K562 (cell line): ENCODE measurements at regions not wholly inside any gene's neighbourhood (a gene's known extent, or its start where the extent isn't known, plus 50 kb on each side); places are given as distances from the start of the nearest gene placed in this dataset.

Experiments used
- CBFA2T3 ChIP-seq: fragments of 450-650 bp; IDR thresholded peaks from 2 replicates; pipeline ENCODE4 v1.6.1; 2017
- CBX1 ChIP-seq: sonication (generic); IDR thresholded peaks from 2 replicates; pipeline ENCODE4 v1.6.1; 2016; ENCODE audit warnings: antibody characterized with exemption, low read depth, mild to moderate bottlenecking
- GABPB1 ChIP-seq: sonication (generic); formaldehyde crosslinking; IDR thresholded peaks from 2 replicates; pipeline ENCODE4 v1.8.0; 2022; ENCODE audit warnings: mild to moderate bottlenecking, missing genetic modification reagents
- NCOA4 ChIP-seq: fragments of 450-650 bp; IDR thresholded peaks from 2 replicates; pipeline ENCODE4 v1.6.1; 2018; ENCODE audit warnings: mild to moderate bottlenecking; ENCODE audit not compliant: partially characterized antibody
- NR3C1 ChIP-seq: sonication (generic); formaldehyde crosslinking; IDR thresholded peaks from 2 replicates; pipeline ENCODE4 v1.8.1; 2022; ENCODE audit warnings: missing genetic modification reagents
- RREB1 ChIP-seq: fragments of 250-450 bp; sonication (Bioruptor Pico); IDR thresholded peaks from 2 replicates; pipeline ENCODE4 v1.4.0; 2020
- TCF7 ChIP-seq: sonication (generic); IDR thresholded peaks from 2 replicates; pipeline ENCODE4 v1.6.1; 2016; ENCODE audit warnings: antibody characterized with exemption, borderline replicate concordance
- ZNF143 ChIP-seq: sonication (generic); formaldehyde crosslinking; IDR thresholded peaks from 2 replicates; pipeline ENCODE4 v1.9.0; 2022; ENCODE audit warnings: mild to moderate bottlenecking, missing genetic modification reagents
- ZNF165 ChIP-seq: fragments of 250-450 bp; sonication (Bioruptor Pico); IDR thresholded peaks from 2 replicates; pipeline ENCODE4 v1.4.0; 2020; ENCODE audit warnings: borderline replicate concordance
- TF ChIP-seq, protein P1 (sequence below): IDR thresholded peaks from 3 replicates; pipeline ENCODE4 v1.6.1; 2011; ENCODE audit warnings: borderline replicate concordance, mild to moderate bottlenecking, moderate library complexity; ENCODE audit not compliant: insufficient read length; ENCODE audit errors: extremely low read depth
- TF ChIP-seq, protein P2 (sequence below): conservative IDR thresholded peaks from 2 replicates; pipeline ENCODE4 v1.6.1; 2011; ENCODE audit warnings: low read depth, mild to moderate bottlenecking, low read length; ENCODE audit not compliant: control insufficient read depth
- TF ChIP-seq, protein P3 (sequence below): fragments of 250-450 bp; sonication (Bioruptor Pico); IDR thresholded peaks from 2 replicates; pipeline ENCODE4 v1.4.0; 2020
- TF ChIP-seq, protein P4 (sequence below): fragments of 250-450 bp; sonication (Bioruptor Pico); IDR thresholded peaks from 2 replicates; pipeline ENCODE4 v1.5.0; 2021; ENCODE audit warnings: mild to moderate bottlenecking, borderline replicate concordance

- TF ChIP-seq, protein P1, sequence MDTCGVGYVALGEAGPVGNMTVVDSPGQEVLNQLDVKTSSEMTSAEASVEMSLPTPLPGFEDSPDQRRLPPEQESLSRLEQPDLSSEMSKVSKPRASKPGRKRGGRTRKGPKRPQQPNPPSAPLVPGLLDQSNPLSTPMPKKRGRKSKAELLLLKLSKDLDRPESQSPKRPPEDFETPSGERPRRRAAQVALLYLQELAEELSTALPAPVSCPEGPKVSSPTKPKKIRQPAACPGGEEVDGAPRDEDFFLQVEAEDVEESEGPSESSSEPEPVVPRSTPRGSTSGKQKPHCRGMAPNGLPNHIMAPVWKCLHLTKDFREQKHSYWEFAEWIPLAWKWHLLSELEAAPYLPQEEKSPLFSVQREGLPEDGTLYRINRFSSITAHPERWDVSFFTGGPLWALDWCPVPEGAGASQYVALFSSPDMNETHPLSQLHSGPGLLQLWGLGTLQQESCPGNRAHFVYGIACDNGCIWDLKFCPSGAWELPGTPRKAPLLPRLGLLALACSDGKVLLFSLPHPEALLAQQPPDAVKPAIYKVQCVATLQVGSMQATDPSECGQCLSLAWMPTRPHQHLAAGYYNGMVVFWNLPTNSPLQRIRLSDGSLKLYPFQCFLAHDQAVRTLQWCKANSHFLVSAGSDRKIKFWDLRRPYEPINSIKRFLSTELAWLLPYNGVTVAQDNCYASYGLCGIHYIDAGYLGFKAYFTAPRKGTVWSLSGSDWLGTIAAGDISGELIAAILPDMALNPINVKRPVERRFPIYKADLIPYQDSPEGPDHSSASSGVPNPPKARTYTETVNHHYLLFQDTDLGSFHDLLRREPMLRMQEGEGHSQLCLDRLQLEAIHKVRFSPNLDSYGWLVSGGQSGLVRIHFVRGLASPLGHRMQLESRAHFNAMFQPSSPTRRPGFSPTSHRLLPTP, result no peak
- no peak for TF ChIP-seq CBX1
- no peak for TF ChIP-seq GABPB1 (CRISPR knock-in tag)
- TF ChIP-seq CBFA2T3, result peak; percentile 53
- TF ChIP-seq NR3C1 (CRISPR knock-in tag), result no peak
- TF ChIP-seq, protein P2, sequence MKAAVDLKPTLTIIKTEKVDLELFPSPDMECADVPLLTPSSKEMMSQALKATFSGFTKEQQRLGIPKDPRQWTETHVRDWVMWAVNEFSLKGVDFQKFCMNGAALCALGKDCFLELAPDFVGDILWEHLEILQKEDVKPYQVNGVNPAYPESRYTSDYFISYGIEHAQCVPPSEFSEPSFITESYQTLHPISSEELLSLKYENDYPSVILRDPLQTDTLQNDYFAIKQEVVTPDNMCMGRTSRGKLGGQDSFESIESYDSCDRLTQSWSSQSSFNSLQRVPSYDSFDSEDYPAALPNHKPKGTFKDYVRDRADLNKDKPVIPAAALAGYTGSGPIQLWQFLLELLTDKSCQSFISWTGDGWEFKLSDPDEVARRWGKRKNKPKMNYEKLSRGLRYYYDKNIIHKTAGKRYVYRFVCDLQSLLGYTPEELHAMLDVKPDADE, result no peak
- TF ChIP-seq RREB1, result no peak
- no peak for TF ChIP-seq TCF7
- TF ChIP-seq, protein P3, sequence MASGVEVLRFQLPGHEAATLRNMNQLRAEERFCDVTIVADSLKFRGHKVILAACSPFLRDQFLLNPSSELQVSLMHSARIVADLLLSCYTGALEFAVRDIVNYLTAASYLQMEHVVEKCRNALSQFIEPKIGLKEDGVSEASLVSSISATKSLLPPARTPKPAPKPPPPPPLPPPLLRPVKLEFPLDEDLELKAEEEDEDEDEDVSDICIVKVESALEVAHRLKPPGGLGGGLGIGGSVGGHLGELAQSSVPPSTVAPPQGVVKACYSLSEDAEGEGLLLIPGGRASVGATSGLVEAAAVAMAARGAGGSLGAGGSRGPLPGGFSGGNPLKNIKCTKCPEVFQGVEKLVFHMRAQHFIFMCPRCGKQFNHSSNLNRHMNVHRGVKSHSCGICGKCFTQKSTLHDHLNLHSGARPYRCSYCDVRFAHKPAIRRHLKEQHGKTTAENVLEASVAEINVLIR (CRISPR knock-in tag), result no peak
- TF ChIP-seq NCOA4, result no peak
- TF ChIP-seq ZNF143 (CRISPR knock-in tag), result no peak
- TF ChIP-seq, protein P4, sequence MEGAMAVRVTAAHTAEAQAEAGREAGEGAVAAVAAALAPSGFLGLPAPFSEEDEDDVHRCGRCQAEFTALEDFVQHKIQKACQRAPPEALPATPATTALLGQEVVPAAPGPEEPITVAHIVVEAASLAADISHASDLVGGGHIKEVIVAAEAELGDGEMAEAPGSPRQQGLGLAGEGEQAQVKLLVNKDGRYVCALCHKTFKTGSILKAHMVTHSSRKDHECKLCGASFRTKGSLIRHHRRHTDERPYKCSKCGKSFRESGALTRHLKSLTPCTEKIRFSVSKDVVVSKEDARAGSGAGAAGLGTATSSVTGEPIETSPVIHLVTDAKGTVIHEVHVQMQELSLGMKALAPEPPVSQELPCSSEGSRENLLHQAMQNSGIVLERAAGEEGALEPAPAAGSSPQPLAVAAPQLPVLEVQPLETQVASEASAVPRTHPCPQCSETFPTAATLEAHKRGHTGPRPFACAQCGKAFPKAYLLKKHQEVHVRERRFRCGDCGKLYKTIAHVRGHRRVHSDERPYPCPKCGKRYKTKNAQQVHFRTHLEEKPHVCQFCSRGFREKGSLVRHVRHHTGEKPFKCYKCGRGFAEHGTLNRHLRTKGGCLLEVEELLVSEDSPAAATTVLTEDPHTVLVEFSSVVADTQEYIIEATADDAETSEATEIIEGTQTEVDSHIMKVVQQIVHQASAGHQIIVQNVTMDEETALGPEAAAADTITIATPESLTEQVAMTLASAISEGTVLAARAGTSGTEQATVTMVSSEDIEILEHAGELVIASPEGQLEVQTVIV, result no peak
- no peak for TF ChIP-seq ZNF165 (CRISPR knock-in tag)
Measured at GRCh38 chr4:26105815-26106699, 192.0 kb downstream of the SMIM20 start (continued).
